Esophagus (tissue), 2 donors: ENCODE measurements at regions not wholly inside any gene's neighbourhood (a gene's known extent, or its start where the extent isn't known, plus 50 kb on each side); places are given as distances from the start of the nearest gene placed in this dataset.
"Not testable (repeated sequence)": the region's sequence is repeated elsewhere in the genome, so short reads cannot be mapped to it uniquely, and the experiment has no call there.

Experiments used
- H3K27ac ChIP-seq, 2 donors: one replicate each; pipeline ENCODE4 v1.5.1; 2013; ENCODE audit warnings: low read depth in 2 of 2, mild to moderate bottlenecking in 2 of 2, inconsistent platforms in 1 of 2, low read length in 1 of 2, moderate library complexity in 1 of 2
- H3K27me3 ChIP-seq, 2 donors: one replicate each; pipeline ENCODE4 v1.6.1; 2013; ENCODE audit warnings: low read length in 2 of 2, control low read depth in 1 of 2, mild to moderate bottlenecking in 1 of 2; ENCODE audit not compliant: insufficient read depth in 2 of 2, control insufficient read depth in 1 of 2
- H3K36me3 ChIP-seq, 2 donors: one replicate each; pipeline ENCODE4 v1.6.1; 2013; ENCODE audit warnings: low read length in 1 of 2; ENCODE audit not compliant: control insufficient read depth in 2 of 2, insufficient read depth in 2 of 2
- H3K4me1 ChIP-seq, 2 donors: one replicate each; pipeline ENCODE4 v1.6.1; 2013; ENCODE audit warnings: low read length in 1 of 2; ENCODE audit not compliant: control insufficient read depth in 2 of 2, insufficient read depth in 2 of 2
- H3K4me3 ChIP-seq, 2 donors: one replicate each; pipeline ENCODE4 v1.5.1; 2013; ENCODE audit warnings: low read length in 2 of 2, mild to moderate bottlenecking in 2 of 2, low read depth in 1 of 2, moderate library complexity in 1 of 2
- H3K9me3 ChIP-seq, 2 donors: one replicate each; pipeline ENCODE4 v1.6.1; 2013; ENCODE audit warnings: mild to moderate bottlenecking in 2 of 2, low read depth in 1 of 2, low read length in 1 of 2, moderate library complexity in 1 of 2; ENCODE audit not compliant: control insufficient read depth in 2 of 2, insufficient read depth in 1 of 2
- WGBS, 2 donors: extraction: QIAGEN DNeasy Blood & Tissue Kit; methylation state at CpG; one replicate each; pipeline ENCODE4 v1.1.7; 2013; 5-methylcytosine and 5-hydroxymethylcytosine counted together
- donor health status: healthy with polysubstance abuse.
- donor health status: Bipolar disorder and iron deficiency.

DNA sequence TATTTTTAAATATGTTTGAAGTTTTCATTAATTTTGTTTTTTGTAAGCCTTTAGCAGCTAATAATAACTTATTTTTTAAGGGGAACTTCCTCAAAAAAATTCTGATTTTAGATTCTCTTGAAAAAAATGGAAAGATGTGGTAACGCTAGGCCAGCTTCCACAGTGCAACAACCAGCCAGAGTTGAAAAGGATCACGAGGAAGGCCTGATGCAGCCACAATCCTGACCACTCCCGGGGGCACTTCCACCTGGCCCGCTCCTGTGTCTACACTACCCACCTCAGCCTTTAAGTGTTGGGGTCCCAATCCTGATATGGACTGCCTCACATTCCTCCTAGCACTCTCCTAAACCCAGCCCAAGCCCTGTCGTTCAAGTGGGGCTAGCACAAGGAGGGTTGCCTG lies 101.1 kb downstream of the TMEM17 start:
- 79% methylated on average over 5 of the region's 5 CpGs for WGBS, 2 donors
- Histone ChIP-seq H3K4me1 (peaks cover 0 to 4% of the 10 kb centered on the region in 2 donors), H3K4me3 (no peak overlapping the region), H3K36me3 (no peaks in the 10 kb centered on the region), H3K27me3 (no peaks in the 10 kb centered on the region), H3K27ac (no peak overlapping the region), H3K9me3 (no peaks in the 10 kb centered on the region)

DNA sequence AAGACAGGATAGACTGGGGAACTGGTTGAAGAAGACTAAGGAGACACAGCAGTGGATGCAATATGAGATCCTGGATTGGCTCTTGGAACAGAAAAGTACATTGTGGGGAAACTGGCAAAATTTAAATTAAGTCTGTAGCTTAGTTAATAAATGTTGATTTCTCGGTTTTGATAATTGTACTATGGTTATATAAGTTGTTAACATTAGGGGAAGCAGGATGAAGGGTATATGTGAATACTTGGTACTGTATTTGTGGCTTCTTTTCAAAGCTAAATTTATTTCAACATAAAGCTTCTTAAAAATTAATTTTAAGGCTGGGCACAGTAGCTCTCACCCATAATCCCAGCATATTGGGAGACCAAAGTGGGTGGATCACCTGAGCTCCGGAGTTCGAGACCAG lies 103.8 kb downstream of the TMEM17 start:
- no peaks in the 10 kb centered on the region for H3K36me3 ChIP-seq
- WGBS, 2 donors, result 94 to 98% methylated on average over 3 of the region's 3 CpGs
- H3K4me1 ChIP-seq, result no peaks in the 10 kb centered on the region
- no peaks in the 10 kb centered on the region for H3K9me3 ChIP-seq
- no peaks in the 10 kb centered on the region for H3K27me3 ChIP-seq
- no peak overlapping the region for H3K4me3 ChIP-seq
- H3K27ac ChIP-seq, result no peak overlapping the region

DNA sequence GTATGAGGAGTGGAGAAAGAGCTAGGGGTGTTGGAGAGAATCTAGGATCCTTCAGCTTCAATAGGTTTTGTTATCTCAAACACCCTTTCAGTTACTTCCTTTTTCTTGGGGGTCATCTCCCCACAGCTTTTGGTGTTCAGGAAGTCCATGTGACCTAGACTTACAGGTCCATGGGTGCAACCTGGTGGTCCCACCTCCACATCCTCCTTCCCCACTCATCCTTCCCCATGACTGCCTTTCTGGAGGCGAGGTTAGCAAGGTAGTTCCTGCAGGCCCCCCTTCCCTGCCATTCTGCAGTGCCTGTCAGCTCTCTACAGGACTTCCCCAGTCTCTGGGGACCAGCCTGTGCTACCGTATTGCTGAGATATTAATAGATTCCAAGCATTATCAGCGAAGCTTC lies 107.6 kb downstream of the TMEM17 start:
- Histone ChIP-seq H3K4me3 (no peak overlapping the region), H3K36me3 (no peaks in the 10 kb centered on the region), H3K27me3 (no peaks in the 10 kb centered on the region), H3K4me1 (no peaks in the 10 kb centered on the region), H3K9me3 (no peaks in the 10 kb centered on the region), H3K27ac (no peak overlapping the region)
- WGBS, 2 donors, result 61 to 67% methylated on average over 3 of the region's 3 CpGs

DNA sequence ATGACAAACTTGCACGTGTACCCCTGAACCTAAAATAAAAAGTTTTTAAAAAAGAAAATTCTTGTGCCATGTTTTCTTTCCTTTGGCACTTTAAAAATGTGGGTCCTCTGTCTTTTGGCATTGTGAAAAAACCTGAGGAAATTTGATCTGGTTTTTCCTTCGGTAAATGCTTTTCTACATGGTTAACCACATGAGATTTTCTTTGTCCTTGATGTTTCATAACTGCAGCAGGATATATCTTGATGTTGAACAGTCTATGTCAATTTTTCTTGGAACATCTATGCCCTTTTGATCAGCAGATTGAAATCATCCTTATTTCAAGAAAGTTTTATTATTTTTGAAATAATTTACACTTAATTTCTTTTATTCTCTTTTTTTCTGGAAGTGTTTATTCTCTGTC lies 109.1 kb downstream of the TMEM17 start:
- H3K4me3 ChIP-seq, result no peak overlapping the region
- 80 to 86% methylated on average over 2 of the region's 2 CpGs for WGBS, 2 donors
- H3K27me3 ChIP-seq, result no peaks in the 10 kb centered on the region
- no peaks in the 10 kb centered on the region for H3K9me3 ChIP-seq
- no peaks in the 10 kb centered on the region for H3K36me3 ChIP-seq
- H3K27ac ChIP-seq, result no peak overlapping the region
- H3K4me1 ChIP-seq, result no peaks in the 10 kb centered on the region

DNA sequence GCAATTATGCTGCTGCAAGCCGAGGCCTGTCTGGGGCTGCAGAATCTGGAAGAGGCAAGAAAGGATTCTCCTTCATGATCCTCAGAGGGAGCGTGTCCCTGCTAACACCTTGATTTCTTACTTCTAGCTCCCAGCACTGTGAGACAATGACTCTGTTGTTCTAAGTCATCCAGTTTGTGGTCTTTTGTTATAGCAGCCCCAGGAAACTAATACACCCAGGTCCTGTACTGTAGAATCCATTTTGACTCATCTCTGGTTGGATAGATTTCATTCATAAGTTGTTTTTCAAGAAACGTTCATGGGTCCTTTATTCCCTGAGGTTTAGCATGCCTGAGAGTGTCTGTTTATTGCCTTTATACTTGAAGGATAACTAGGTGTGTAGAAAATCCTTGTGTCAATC lies 112.7 kb downstream of the TMEM17 start:
- no peak overlapping the region for H3K4me3 ChIP-seq
- no peak overlapping the region for H3K27ac ChIP-seq
- no peaks in the 10 kb centered on the region for H3K36me3 ChIP-seq
- no peaks in the 10 kb centered on the region for H3K4me1 ChIP-seq
- no peaks in the 10 kb centered on the region for H3K9me3 ChIP-seq
- 73 to 82% methylated on average over 3 of the region's 3 CpGs for WGBS, 2 donors
- no peaks in the 10 kb centered on the region for H3K27me3 ChIP-seq

DNA sequence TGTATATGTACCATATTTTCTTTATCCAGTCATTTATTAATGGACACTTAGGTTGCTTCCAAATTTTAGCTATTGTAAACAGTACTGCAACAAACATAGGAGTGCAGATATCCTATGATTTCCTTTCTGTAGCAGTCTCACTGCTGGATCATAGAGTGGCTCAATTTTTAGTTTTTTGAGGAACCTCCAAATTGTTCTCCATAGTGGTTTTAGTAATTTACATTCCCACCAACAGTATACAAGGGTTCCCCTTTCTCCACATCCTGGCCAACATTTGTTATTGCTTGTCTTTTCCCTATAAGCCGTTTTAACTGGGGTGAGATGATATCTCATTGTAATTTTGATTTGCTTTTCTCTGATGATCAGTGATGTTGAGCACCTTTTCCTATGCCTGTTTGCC lies 114.3 kb downstream of the TMEM17 start:
- no peak overlapping the region for H3K4me3 ChIP-seq
- H3K27me3 ChIP-seq, result no peaks in the 10 kb centered on the region
- 67 to 68% methylated on average over 1 of the region's 1 CpG for WGBS, 2 donors
- H3K36me3 ChIP-seq, result no peaks in the 10 kb centered on the region
- no peaks in the 10 kb centered on the region for H3K4me1 ChIP-seq
- H3K9me3 ChIP-seq, result no peaks in the 10 kb centered on the region
- no peak overlapping the region for H3K27ac ChIP-seq

DNA sequence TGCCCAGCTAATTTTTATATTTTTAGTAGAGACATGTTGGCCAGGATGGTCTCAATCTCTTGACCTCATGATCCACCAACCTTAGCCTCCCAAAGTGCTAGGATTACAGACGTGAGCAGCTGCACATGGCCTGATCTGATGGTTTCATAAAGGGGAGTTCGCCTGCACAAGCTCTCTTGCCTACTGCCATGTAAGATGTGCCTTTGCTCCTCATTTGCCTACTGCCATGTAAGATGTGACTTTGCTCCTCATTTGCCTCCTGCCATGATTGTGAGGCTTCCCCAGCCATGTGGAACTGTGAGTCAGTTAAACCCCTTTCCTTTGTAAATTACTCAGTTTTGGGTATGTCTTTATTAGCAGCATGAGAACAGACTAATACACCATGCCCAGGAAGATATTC lies 119.6 kb downstream of the TMEM17 start:
- H3K9me3 ChIP-seq, H3K36me3 ChIP-seq, H3K4me3 ChIP-seq, H3K4me1 ChIP-seq, H3K27me3 ChIP-seq, H3K27ac ChIP-seq: not testable (repeated sequence)
- 87% methylated on average over 2 of the region's 2 CpGs for WGBS, 2 donors

DNA sequence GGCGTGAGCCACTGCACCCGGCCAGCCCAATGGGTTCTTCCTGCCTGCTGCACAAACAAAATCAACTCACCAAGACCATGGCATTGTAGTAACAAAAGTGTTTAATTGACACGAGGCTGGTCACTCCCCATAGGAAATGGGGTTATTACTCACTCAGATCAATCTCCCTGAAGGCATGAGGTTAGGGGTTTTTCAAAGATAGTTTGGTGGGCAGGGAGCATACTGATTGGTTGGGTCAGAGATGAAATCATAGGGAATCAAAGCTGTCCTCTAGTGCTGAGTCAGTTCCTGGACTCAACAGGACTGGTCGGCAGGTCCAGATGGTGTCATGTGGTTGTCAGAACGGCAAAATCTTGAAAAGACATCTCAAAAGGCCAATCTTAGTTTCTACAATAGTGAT lies 122.1 kb downstream of the TMEM17 start:
- Histone ChIP-seq H3K4me3 (no peak overlapping the region), H3K4me1 (no peaks in the 10 kb centered on the region), H3K36me3 (no peaks in the 10 kb centered on the region), H3K27me3 (no peaks in the 10 kb centered on the region), H3K27ac (no peak overlapping the region), H3K9me3 (peaks cover 0 to 3% of the 10 kb centered on the region in 2 donors)
- WGBS, 2 donors, result 76 to 77% methylated on average over 5 of the region's 5 CpGs

DNA sequence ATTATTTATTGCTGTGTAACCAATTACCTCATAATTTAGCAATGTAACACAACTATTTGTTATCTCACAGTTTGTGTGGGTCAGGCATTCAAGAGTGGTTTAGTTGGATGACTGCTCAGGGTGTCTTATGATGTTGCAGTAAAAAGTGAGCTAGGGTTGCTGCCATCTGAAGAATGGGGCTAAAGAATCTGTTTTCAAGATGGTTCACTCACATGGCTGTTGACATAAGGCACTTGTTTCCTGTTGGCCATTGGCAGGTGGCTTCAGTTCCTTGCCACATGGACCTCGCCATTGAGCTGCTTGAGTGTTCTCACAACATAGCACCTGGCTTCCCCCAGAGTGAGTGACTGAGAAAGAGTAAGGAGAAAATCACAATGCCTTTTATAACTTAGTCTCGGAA lies 123.2 kb downstream of the TMEM17 start:
- no peak overlapping the region for H3K4me3 ChIP-seq
- H3K4me1 ChIP-seq, result no peaks in the 10 kb centered on the region
- H3K27me3 ChIP-seq, result no peaks in the 10 kb centered on the region
- H3K27ac ChIP-seq, result no peak overlapping the region
- no peaks in the 10 kb centered on the region for H3K36me3 ChIP-seq
- WGBS, 2 donors, result 65 to 66% methylated on average over 2 of the region's 2 CpGs
- peaks cover 0 to 3% of the 10 kb centered on the region in 2 donors for H3K9me3 ChIP-seq

DNA sequence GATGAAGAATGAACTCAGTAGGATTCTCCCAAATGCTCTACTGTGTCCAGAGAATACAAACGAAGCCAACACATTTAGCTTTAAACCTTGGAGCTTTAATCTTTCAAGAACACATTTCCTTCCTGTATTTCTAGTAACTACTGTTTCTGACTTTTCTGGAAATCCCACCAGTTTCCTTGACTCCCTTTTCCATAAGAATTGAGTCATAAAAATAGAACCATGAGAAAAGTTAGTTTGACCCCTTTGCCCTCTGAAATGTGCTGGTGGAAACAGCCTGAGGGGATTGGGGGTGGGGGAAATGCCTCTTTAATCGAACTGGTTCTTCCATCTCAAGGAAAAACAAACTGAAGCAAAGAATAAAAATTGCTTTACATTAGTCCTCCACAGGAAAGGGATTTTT lies 123.9 kb downstream of the TMEM17 start:
- H3K9me3 ChIP-seq, result peaks cover 0 to 3% of the 10 kb centered on the region in 2 donors
- no peak overlapping the region for H3K27ac ChIP-seq
- 27 to 45% methylated on average over 2 of the region's 2 CpGs for WGBS, 2 donors

More for the DNA sequence above, 123.9 kb downstream of the TMEM17 start:
- Histone ChIP-seq H3K4me1 (no peaks in the 10 kb centered on the region), H3K36me3 (no peaks in the 10 kb centered on the region), H3K4me3 (no peak overlapping the region), H3K27me3 (no peaks in the 10 kb centered on the region)
